ENCODE measurements at regions not wholly inside any gene's neighbourhood (a gene's known extent, or its start where the extent isn't known, plus 50 kb on each side); places are given as distances from the start of the nearest gene placed in this dataset.

DNA sequence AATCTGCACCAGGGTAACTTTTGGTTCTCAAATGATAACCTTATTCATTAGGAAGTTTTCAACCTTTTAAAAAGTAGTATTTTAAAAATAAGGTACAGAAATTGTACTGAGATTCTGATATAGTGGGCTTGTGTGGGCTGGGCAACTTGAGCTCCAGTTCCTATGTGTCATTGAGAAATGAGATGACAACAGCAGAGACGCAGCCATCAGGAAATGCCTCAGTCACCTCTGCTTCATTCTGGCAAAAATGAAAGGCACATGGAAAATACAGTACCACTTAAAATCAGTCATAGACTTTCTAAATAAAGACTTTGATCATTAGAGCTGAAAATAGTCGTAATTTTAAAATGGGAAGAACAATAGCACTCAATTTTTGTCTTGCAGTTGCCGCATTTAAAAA is 480.2 kb downstream of the PLK2 start:
- TF ChIP-seq, protein P1, sequence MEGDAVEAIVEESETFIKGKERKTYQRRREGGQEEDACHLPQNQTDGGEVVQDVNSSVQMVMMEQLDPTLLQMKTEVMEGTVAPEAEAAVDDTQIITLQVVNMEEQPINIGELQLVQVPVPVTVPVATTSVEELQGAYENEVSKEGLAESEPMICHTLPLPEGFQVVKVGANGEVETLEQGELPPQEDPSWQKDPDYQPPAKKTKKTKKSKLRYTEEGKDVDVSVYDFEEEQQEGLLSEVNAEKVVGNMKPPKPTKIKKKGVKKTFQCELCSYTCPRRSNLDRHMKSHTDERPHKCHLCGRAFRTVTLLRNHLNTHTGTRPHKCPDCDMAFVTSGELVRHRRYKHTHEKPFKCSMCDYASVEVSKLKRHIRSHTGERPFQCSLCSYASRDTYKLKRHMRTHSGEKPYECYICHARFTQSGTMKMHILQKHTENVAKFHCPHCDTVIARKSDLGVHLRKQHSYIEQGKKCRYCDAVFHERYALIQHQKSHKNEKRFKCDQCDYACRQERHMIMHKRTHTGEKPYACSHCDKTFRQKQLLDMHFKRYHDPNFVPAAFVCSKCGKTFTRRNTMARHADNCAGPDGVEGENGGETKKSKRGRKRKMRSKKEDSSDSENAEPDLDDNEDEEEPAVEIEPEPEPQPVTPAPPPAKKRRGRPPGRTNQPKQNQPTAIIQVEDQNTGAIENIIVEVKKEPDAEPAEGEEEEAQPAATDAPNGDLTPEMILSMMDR (IDR thresholded peaks at IDR 0.05), result no peak
- TF ChIP-seq POLR2A (IDR thresholded peaks at IDR 0.05), result no peak

Measured in lower leg skin (tissue), 3 donors.